ENCODE measurements at regions not wholly inside any gene's neighbourhood (a gene's known extent, or its start where the extent isn't known, plus 50 kb on each side); places are given as distances from the start of the nearest gene placed in this dataset.
"Not testable (repeated sequence)": the region's sequence is repeated elsewhere in the genome, so short reads cannot be mapped to it uniquely, and the experiment has no call there.

- no peak for DNase-seq
Measured at GRCh38 chr2:155653176-155653575, 679.3 kb downstream of the NR4A2 start.

- no peak for DNase-seq
Measured at GRCh38 chr2:155651851-155652250, 680.7 kb downstream of the NR4A2 start.

GRCh38 chr2:155645791-155646190 is 686.7 kb downstream of the NR4A2 start:
- DNase-seq, result no peak

GRCh38 chr2:155643056-155643775 is 689.3 kb downstream of the NR4A2 start:
- no peak for DNase-seq

GRCh38 chr2:155633887-155634570 is 698.5 kb downstream of the NR4A2 start:
- DNase-seq, result no peak

GRCh38 chr2:155633060-155633839 is 699.3 kb downstream of the NR4A2 start:
- DNase-seq, result no peak

- no peak for DNase-seq
Measured at GRCh38 chr2:155630760-155631159, 701.8 kb downstream of the NR4A2 start.

- no peak for DNase-seq
Measured at GRCh38 chr2:155622443-155622842, 710.1 kb downstream of the NR4A2 start.

GRCh38 chr2:155600914-155601760 is 731.4 kb downstream of the NR4A2 start:
- no peak for DNase-seq

- no peak for DNase-seq
Measured at GRCh38 chr2:155600296-155600695, 732.2 kb downstream of the NR4A2 start.

GRCh38 chr2:155599834-155600233 is 732.7 kb downstream of the NR4A2 start:
- DNase-seq, result no peak

GRCh38 chr2:155583674-155584195 is 748.8 kb downstream of the NR4A2 start:
- no peak for DNase-seq

- DNase-seq, result no peak
Measured at GRCh38 chr2:155574941-155575340, 757.6 kb downstream of the NR4A2 start.

- no peak for DNase-seq
Measured at GRCh38 chr2:155547571-155547970, 785.0 kb downstream of the NR4A2 start.

- no peak for DNase-seq
Measured at GRCh38 chr2:155546721-155547555, 785.6 kb downstream of the NR4A2 start.

- not testable (repeated sequence) for DNase-seq
Measured at GRCh38 chr2:155539028-155539427, 793.5 kb downstream of the NR4A2 start.

GRCh38 chr2:155528034-155528433 is 804.5 kb downstream of the NR4A2 start:
- DNase-seq, result no peak

- no peak for DNase-seq
Measured at GRCh38 chr2:155525199-155525598, 807.3 kb downstream of the NR4A2 start.

GRCh38 chr2:155519529-155520130 is 812.9 kb downstream of the NR4A2 start:
- DNase-seq, result no peak

- DNase-seq, result no peak
Measured at GRCh38 chr2:155518094-155518493, 814.4 kb downstream of the NR4A2 start.

GRCh38 chr2:155517362-155517761 is 815.2 kb downstream of the NR4A2 start:
- DNase-seq, result no peak
